ENCODE measurements at regions not wholly inside any gene's neighbourhood (a gene's known extent, or its start where the extent isn't known, plus 50 kb on each side); places are given as distances from the start of the nearest gene placed in this dataset.

- H3K9me2 ChIP-seq (replicated peaks; ENCODE audit: insufficient read depth, low read length), result no peaks in the 10 kb centered on the region
- H2AFZ ChIP-seq (ENCODE audit: low read depth, low read length, severe bottlenecking), result no peak overlapping the region
- H3F3A ChIP-seq (ENCODE audit: insufficient read depth), result no peaks in the 10 kb centered on the region
- H3K36me3 ChIP-seq (ENCODE audit: low read length), result no peaks in the 10 kb centered on the region
- H3K27me3 ChIP-seq (ENCODE audit: low read length), result no peaks in the 10 kb centered on the region
- TF ChIP-seq EZH2phosphoT487 (conservative IDR thresholded peaks at IDR 0.05; ENCODE audit: low read length) (no peak), CTCF (IDR thresholded peaks at IDR 0.05; ENCODE audit: insufficient read depth, low read length, poor library complexity, severe bottlenecking) (no peak)
- no peak overlapping the region for H3K27ac ChIP-seq (ENCODE audit: low read depth, low read length)
- no peak overlapping the region for H3K9ac ChIP-seq (ENCODE audit: low read length)
- no peaks in the 10 kb centered on the region for H3K79me2 ChIP-seq (ENCODE audit: insufficient read depth, low read length)
- H3K4me2 ChIP-seq (ENCODE audit: low read depth, low read length, poor library complexity, severe bottlenecking), result no peak overlapping the region
- no peaks in the 10 kb centered on the region for H3K9me3 ChIP-seq (ENCODE audit: insufficient read depth, low read length)
- H4K20me1 ChIP-seq (ENCODE audit: low read depth, low read length), result no peaks in the 10 kb centered on the region
- no peak overlapping the region for H3K4me3 ChIP-seq (ENCODE audit: insufficient read depth, low read length, poor library complexity, severe bottlenecking)
These were observed 87.7 kb downstream of the ENGASE start for GRCh38 chr17:79162012-79162963.

DNA sequence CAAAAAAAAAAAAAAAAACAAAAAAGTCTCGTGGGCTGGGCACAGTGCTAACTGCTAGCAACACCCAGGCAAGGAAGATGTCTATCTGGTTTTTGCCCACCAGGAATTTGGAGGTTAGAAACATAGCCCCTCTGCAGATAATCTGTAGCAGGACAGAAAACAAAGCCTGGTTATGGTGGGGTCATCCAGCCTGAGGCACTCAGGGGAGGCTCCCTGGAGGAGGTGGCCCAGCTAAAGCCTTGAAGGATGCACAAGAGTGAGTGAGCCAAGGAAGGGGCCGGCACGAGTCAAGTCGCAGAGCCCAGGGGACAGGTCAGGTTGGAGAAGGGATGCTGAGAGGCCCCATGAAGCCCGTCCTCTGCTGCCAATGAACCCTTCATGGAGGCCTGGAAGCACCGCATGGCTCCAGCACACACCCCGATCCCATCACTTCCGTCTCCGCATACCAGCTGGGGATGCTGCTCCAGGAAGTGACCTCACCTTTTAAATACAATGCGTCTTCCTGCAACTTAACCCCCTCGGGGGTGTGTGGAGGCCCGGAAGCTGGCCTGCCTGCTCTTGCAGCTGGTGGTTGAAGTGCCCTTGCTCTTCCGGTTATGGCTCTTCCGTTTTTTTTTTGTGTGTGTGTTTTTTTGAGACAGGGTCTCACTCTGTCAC is 86.5 kb downstream of the ENGASE start:
- no peak for TF ChIP-seq CTCF (IDR thresholded peaks at IDR 0.05; ENCODE audit: insufficient read depth, low read length, poor library complexity, severe bottlenecking)
- TF ChIP-seq EZH2phosphoT487 (conservative IDR thresholded peaks at IDR 0.05; ENCODE audit: low read length), result no peak
- no peak overlapping the region for H3K4me2 ChIP-seq (ENCODE audit: low read depth, low read length, poor library complexity, severe bottlenecking)
- H4K20me1 ChIP-seq (ENCODE audit: low read depth, low read length), result no peaks in the 10 kb centered on the region
- no peaks in the 10 kb centered on the region for H3F3A ChIP-seq (ENCODE audit: insufficient read depth)
- no peak overlapping the region for H3K9ac ChIP-seq (ENCODE audit: low read length)
- H2AFZ ChIP-seq (ENCODE audit: low read depth, low read length, severe bottlenecking), result no peak overlapping the region
- no peaks in the 10 kb centered on the region for H3K9me2 ChIP-seq (replicated peaks; ENCODE audit: insufficient read depth, low read length)
- H3K27me3 ChIP-seq (ENCODE audit: low read length), result no peaks in the 10 kb centered on the region
- H3K9me3 ChIP-seq (ENCODE audit: insufficient read depth, low read length), result no peaks in the 10 kb centered on the region
- H3K36me3 ChIP-seq (ENCODE audit: low read length), result no peaks in the 10 kb centered on the region
- no peak overlapping the region for H3K4me3 ChIP-seq (ENCODE audit: insufficient read depth, low read length, poor library complexity, severe bottlenecking)
- no peak overlapping the region for H3K27ac ChIP-seq (ENCODE audit: low read depth, low read length)
- no peaks in the 10 kb centered on the region for H3K79me2 ChIP-seq (ENCODE audit: insufficient read depth, low read length)

GRCh38 chr17:79159926-79160325 is 85.3 kb downstream of the ENGASE start:
- TF ChIP-seq EZH2phosphoT487 (conservative IDR thresholded peaks at IDR 0.05; ENCODE audit: low read length), result no peak
- no peak for TF ChIP-seq CTCF (IDR thresholded peaks at IDR 0.05; ENCODE audit: insufficient read depth, low read length, poor library complexity, severe bottlenecking)

More at GRCh38 chr17:79159926-79160325, 85.3 kb downstream of the ENGASE start:
- Histone ChIP-seq H4K20me1 (ENCODE audit: low read depth, low read length) (no peaks in the 10 kb centered on the region), H3F3A (ENCODE audit: insufficient read depth) (no peaks in the 10 kb centered on the region), H3K27ac (ENCODE audit: low read depth, low read length) (no peak overlapping the region), H3K4me3 (ENCODE audit: insufficient read depth, low read length, poor library complexity, severe bottlenecking) (no peak overlapping the region), H3K27me3 (ENCODE audit: low read length) (no peaks in the 10 kb centered on the region), H2AFZ (ENCODE audit: low read depth, low read length, severe bottlenecking) (no peak overlapping the region), H3K9me3 (ENCODE audit: insufficient read depth, low read length) (no peaks in the 10 kb centered on the region), H3K36me3 (ENCODE audit: low read length) (no peaks in the 10 kb centered on the region), H3K79me2 (ENCODE audit: insufficient read depth, low read length) (no peaks in the 10 kb centered on the region), H3K9ac (ENCODE audit: low read length) (no peak overlapping the region), H3K9me2 (replicated peaks; ENCODE audit: insufficient read depth, low read length) (no peaks in the 10 kb centered on the region), H3K4me2 (ENCODE audit: low read depth, low read length, poor library complexity, severe bottlenecking) (no peak overlapping the region)

All from SU-DHL-6 (cell line).